ENCODE measurements at regions not wholly inside any gene's neighbourhood (a gene's known extent, or its start where the extent isn't known, plus 50 kb on each side); places are given as distances from the start of the nearest gene placed in this dataset.

- peaks cover 0 to 5% of the 10 kb centered on the region in 2 experiments; a peak in 2 of 5 replicates for H3K4me1 ChIP-seq (replicated peaks in 1 of 2; ENCODE audit: control insufficient read depth in 2 of 2, insufficient read depth in 2 of 2, low read length in 2 of 2)
- ChIA-PET CTCF (ENCODE audit: low intra/inter-chr PET ratio) (no interaction called here), POLR2A (no interaction called here)
- no peak overlapping the region for H2AFZ ChIP-seq (ENCODE audit: low read depth, low read length)
- no peak overlapping the region for H3K27ac ChIP-seq (ENCODE audit: extremely low read depth, low read depth, low read length)
- ATAC-seq (no peak), DNase-seq (ENCODE audit: extremely low read depth in 1 of 4, low spot score in 3 of 4) (no peak), FAIRE-seq (no peak)
- H4K20me1 ChIP-seq (replicated peaks; ENCODE audit: control insufficient read depth, insufficient read depth, low read length), result no peaks in the 10 kb centered on the region
- H3K4me3 ChIP-seq, result no peak overlapping the region
- TF ChIP-seq RREB1 (CRISPR knock-in tag; IDR thresholded peaks at IDR 0.05) (no peak), NR3C1 (CRISPR knock-in tag; IDR thresholded peaks at IDR 0.05) (no peak), ZNF592 (IDR thresholded peaks at IDR 0.05) (no peak), SMAD2 (IDR thresholded peaks at IDR 0.05; ENCODE audit: low read depth, low read length) (no peak), NCOR1 (IDR thresholded peaks at IDR 0.05) (no peak), KLF10 (CRISPR knock-in tag; IDR thresholded peaks at IDR 0.05) (no peak), ZNF347 (CRISPR knock-in tag; IDR thresholded peaks at IDR 0.05; ENCODE audit: low read depth) (no peak), IRF2 (CRISPR knock-in tag; IDR thresholded peaks at IDR 0.05) (no peak), ESRRB (CRISPR knock-in tag; IDR thresholded peaks at IDR 0.05; ENCODE audit: borderline replicate concordance) (no peak)
- H3K9ac ChIP-seq (ENCODE audit: insufficient read depth in 1 of 2, low read depth in 2 of 2, low read length in 2 of 2), result no peak overlapping the region
- WGBS (ENCODE audit: insufficient coverage, low coverage, missing lambda C conversion rate), result 0% methylated on average over 1 of the region's 1 CpG
- no peaks in the 10 kb centered on the region for H3K9me1 ChIP-seq (ENCODE audit: control insufficient read depth, insufficient read depth, low read length)
- intact Hi-C loops (cut with micrococcal nuclease) (no loop called here), in situ Hi-C loops (cut with MboI) (no loop called here)
- H3K4me2 ChIP-seq (ENCODE audit: insufficient read depth, low read length), result no peak overlapping the region
- H3K27me3 ChIP-seq (ENCODE audit: control insufficient read depth in 2 of 2, insufficient read depth in 2 of 2, low read length in 2 of 2), result peaks cover 3 to 5% of the 10 kb centered on the region in 2 experiments; a peak in 2 of 5 replicates
- no TSS peak for BruUV-seq (replicated peaks)
- no peaks in the 10 kb centered on the region for H3K36me3 ChIP-seq (ENCODE audit: control insufficient read depth, insufficient read depth, low read length)
- H3K9me3 ChIP-seq (replicated peaks; ENCODE audit: control insufficient read depth, insufficient read depth, low read depth, low read length), result no peaks in the 10 kb centered on the region
- H3K79me2 ChIP-seq (ENCODE audit: control insufficient read depth, insufficient read depth, low read length), result no peaks in the 10 kb centered on the region
Measured at GRCh38 chr1:242873661-242874060, 349.2 kb upstream of the PLD5 start.

Measured in K562 (cell line).